ENCODE measurements at regions not wholly inside any gene's neighbourhood (a gene's known extent, or its start where the extent isn't known, plus 50 kb on each side); places are given as distances from the start of the nearest gene placed in this dataset.

DNA sequence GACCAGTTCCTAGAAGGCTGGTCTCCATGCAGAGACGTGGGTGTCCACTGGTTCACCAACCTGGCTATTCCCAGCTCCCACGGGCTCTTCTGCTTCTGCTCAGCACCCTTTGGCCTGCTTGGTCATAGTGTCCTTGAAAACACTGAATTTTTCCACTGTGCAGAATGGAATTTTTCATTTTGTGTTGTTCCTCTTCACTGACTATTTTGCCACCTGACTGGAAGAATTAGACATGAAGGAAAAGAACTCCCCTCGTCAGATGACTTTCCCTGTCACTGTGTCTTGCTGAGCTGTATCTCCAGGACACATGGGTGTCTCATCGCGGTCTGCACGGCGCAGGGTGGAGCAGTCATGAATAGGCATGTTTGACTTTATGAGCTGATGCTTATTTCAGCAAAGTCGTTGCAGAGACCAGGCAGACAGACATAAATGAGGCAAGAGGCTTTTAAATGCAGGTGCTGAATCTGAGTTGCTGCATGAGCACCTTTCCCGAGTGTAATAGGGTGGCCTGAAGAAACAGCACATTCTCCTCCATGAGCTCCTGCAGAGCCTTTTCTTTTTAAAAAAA, 50.2 kb upstream of the SEMA4D start:
- TF ChIP-seq EP300 (IDR thresholded peaks at IDR 0.05; ENCODE audit: borderline replicate concordance) (no peak), YY1 (IDR thresholded peaks at IDR 0.05; ENCODE audit: low read depth) (no peak)
- TF ChIP-seq, protein P1, sequence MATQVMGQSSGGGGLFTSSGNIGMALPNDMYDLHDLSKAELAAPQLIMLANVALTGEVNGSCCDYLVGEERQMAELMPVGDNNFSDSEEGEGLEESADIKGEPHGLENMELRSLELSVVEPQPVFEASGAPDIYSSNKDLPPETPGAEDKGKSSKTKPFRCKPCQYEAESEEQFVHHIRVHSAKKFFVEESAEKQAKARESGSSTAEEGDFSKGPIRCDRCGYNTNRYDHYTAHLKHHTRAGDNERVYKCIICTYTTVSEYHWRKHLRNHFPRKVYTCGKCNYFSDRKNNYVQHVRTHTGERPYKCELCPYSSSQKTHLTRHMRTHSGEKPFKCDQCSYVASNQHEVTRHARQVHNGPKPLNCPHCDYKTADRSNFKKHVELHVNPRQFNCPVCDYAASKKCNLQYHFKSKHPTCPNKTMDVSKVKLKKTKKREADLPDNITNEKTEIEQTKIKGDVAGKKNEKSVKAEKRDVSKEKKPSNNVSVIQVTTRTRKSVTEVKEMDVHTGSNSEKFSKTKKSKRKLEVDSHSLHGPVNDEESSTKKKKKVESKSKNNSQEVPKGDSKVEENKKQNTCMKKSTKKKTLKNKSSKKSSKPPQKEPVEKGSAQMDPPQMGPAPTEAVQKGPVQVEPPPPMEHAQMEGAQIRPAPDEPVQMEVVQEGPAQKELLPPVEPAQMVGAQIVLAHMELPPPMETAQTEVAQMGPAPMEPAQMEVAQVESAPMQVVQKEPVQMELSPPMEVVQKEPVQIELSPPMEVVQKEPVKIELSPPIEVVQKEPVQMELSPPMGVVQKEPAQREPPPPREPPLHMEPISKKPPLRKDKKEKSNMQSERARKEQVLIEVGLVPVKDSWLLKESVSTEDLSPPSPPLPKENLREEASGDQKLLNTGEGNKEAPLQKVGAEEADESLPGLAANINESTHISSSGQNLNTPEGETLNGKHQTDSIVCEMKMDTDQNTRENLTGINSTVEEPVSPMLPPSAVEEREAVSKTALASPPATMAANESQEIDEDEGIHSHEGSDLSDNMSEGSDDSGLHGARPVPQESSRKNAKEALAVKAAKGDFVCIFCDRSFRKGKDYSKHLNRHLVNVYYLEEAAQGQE (IDR thresholded peaks at IDR 0.05; ENCODE audit: low read depth) = no peak

All from Ishikawa (cell line).